Endothelial cell of umbilical vein (primary cell): ENCODE measurements at regions not wholly inside any gene's neighbourhood (a gene's known extent, or its start where the extent isn't known, plus 50 kb on each side); places are given as distances from the start of the nearest gene placed in this dataset.

Source experiments
- BruUV-seq: library from RNA; stranded (reverse); fragments of 400-500 nt; replicated peaks from 2 replicates; lab custom pipeline; 2021; lab: Mats Ljungman, UMichigan
- CTCF ChIA-PET: fragments of 300-600, 350-600 bp; sonication (Branson Sonifier 250); formaldehyde crosslinking; loops from one replicate; lab custom pipeline; 2021; ENCODE audit warnings: antibody characterized with exemption, inconsistent platforms; lab: Charles Lee
- POLR2A ChIA-PET: fragments of 300-600, 350-600 bp; sonication (Branson Sonifier 250); formaldehyde crosslinking; loops from one replicate; lab custom pipeline; 2021; ENCODE audit warnings: antibody characterized with exemption, inconsistent platforms; lab: Charles Lee
- DNase-seq: peaks from one replicate; pipeline ENCODE4 v3.0.0-alpha.2; 2011; ENCODE audit warnings: low read depth, low spot score
- FAIRE-seq: peaks from 2 replicates; lab custom pipeline; 2011; peaks lifted over from hg19 to GRCh38; lab: Jason Lieb, UNC
- H2AFZ ChIP-seq: 2 replicates; pipeline ENCODE4 v1.6.0; 2012; ENCODE audit warnings: low read depth, low read length, control low read depth, inconsistent platforms
- H3K27ac ChIP-seq: 2 replicates; pipeline ENCODE4 v1.5.1; 2011; ENCODE audit warnings: low read depth, mild to moderate bottlenecking, control low read depth, low read length, moderate library complexity; ENCODE audit not compliant: insufficient read depth
- H3K27me3 ChIP-seq, 2 experiments: 2 replicates each; pipeline versions ENCODE4 v1.6.0 to v1.6.1; 2011; ENCODE audit warnings: low read length in 2 of 2, mixed read lengths in 1 of 2; ENCODE audit not compliant: control insufficient read depth in 2 of 2, insufficient read depth in 2 of 2
- H3K36me3 ChIP-seq, 2 experiments: 2 replicates in 1 of 2; 3 replicates in 1 of 2; pipeline ENCODE4 v1.5.1; 2011; ENCODE audit warnings: low read length in 2 of 2, mild to moderate bottlenecking in 1 of 2, moderate library complexity in 1 of 2; ENCODE audit not compliant: control insufficient read depth in 2 of 2, insufficient read depth in 2 of 2; ENCODE audit errors: extremely low read depth in 1 of 2
- H3K4me1 ChIP-seq: 3 replicates; pipeline ENCODE4 v1.5.1; 2011; ENCODE audit warnings: mild to moderate bottlenecking, low read length; ENCODE audit not compliant: control insufficient read depth, insufficient read depth; ENCODE audit errors: extremely low read depth
- H3K4me2 ChIP-seq: 2 replicates; pipeline ENCODE4 v1.6.1; 2011; ENCODE audit warnings: low read length, control low read depth, mixed read lengths; ENCODE audit not compliant: insufficient read depth
- H3K4me3 ChIP-seq, 3 experiments: fragments of 200-600 bp in 1 of 3; sonication (generic), shearing (Covaris generic) in 1 of 3; replicated peaks in 1 of 3; 2 replicates each; pipeline ENCODE4 v1.5.1; 2011 to 2016; ENCODE audit warnings: control low read depth in 3 of 3, low read length in 3 of 3, mild to moderate bottlenecking in 2 of 3, inconsistent platforms in 1 of 3, low read depth in 1 of 3, moderate library complexity in 1 of 3; ENCODE audit not compliant: insufficient read depth in 1 of 3
- H3K79me2 ChIP-seq: 2 replicates; pipeline ENCODE4 v1.6.0; 2012; ENCODE audit warnings: low read length, inconsistent platforms; ENCODE audit not compliant: control insufficient read depth, insufficient read depth
- H3K9ac ChIP-seq: replicated peaks from 2 replicates; pipeline ENCODE3; 2011; ENCODE audit warnings: low read length, control low read depth; ENCODE audit not compliant: insufficient read depth; ENCODE audit errors: extremely low read depth
- H3K9me1 ChIP-seq: replicated peaks from 3 replicates; pipeline ENCODE4 v1.6.0; 2011; ENCODE audit warnings: mild to moderate bottlenecking, low read length; ENCODE audit not compliant: control insufficient read depth, insufficient read depth; ENCODE audit errors: extremely low read depth
- H3K9me3 ChIP-seq: replicated peaks from 2 replicates; pipeline ENCODE4 v1.5.1; 2012; ENCODE audit warnings: low read length, inconsistent platforms; ENCODE audit not compliant: control insufficient read depth, insufficient read depth
- H4K20me1 ChIP-seq: replicated peaks from 2 replicates; pipeline ENCODE3; 2011; ENCODE audit warnings: mild to moderate bottlenecking, low read length; ENCODE audit not compliant: control insufficient read depth, insufficient read depth; ENCODE audit errors: extremely low read depth
- EZH2 ChIP-seq: IDR thresholded peaks from 2 replicates; pipeline ENCODE4 v1.6.1; 2012; ENCODE audit warnings: borderline replicate concordance, low read depth, mild to moderate bottlenecking, moderate library complexity, low read length, inconsistent platforms; ENCODE audit not compliant: severe bottlenecking
- FOS ChIP-seq: IDR thresholded peaks from 2 replicates; pipeline ENCODE4 v1.6.1; 2011; ENCODE audit warnings: mild to moderate bottlenecking, low read length, moderate library complexity, borderline replicate concordance; ENCODE audit not compliant: insufficient read depth
- GATA2 ChIP-seq: IDR thresholded peaks from 2 replicates; pipeline ENCODE4 v1.7.0; 2011; ENCODE audit warnings: low read depth, mild to moderate bottlenecking, moderate library complexity, mixed read lengths, low read length; ENCODE audit not compliant: insufficient read length, insufficient read depth
- JUN ChIP-seq: IDR thresholded peaks from 2 replicates; pipeline ENCODE4 v1.6.1; 2011; ENCODE audit warnings: borderline replicate concordance, low read depth; ENCODE audit not compliant: insufficient read length, insufficient read depth
- MYC ChIP-seq: IDR thresholded peaks from one replicate; pipeline ENCODE4 v1.6.1; 2011; ENCODE audit warnings: mild to moderate bottlenecking, low read depth, low read length
- POLR2A ChIP-seq: IDR thresholded peaks from 2 replicates; pipeline ENCODE4 v1.6.1; 2012; ENCODE audit warnings: low read depth, mild to moderate bottlenecking, control low read depth, low read length
- POLR2AphosphoS5 ChIP-seq: IDR thresholded peaks from 2 replicates; pipeline ENCODE4 v1.6.1; 2012; ENCODE audit warnings: low read depth, mild to moderate bottlenecking, control low read depth, low read length, moderate library complexity; ENCODE audit not compliant: insufficient read depth
- dilution Hi-C: fragments of 300-500 bp; cut with MboI; formaldehyde crosslinking; loops from one replicate; pipeline ENCODE4 v1.15.0; 2019; ENCODE audit warnings: low sequenced_read_pairs; ENCODE audit not compliant: extremely low pct_ligation_motif_present
- intact Hi-C: fragments of 100-400 bp; cut with micrococcal nuclease; formaldehyde crosslinking; loops from one replicate; pipeline ENCODE4 v1.10.0; 2022
- TF ChIP-seq, protein P1 (sequence below): IDR thresholded peaks from 2 replicates; pipeline ENCODE4 v1.6.1; 2011; ENCODE audit not compliant: insufficient read depth, insufficient read length
- TF ChIP-seq, protein P2 (sequence below), 2 donors: IDR thresholded peaks; 1 replicate in 1 of 2; 2 replicates in 1 of 2; pipeline ENCODE4 v1.5.1; 2011; ENCODE audit warnings: low read length in 2 of 2, mild to moderate bottlenecking in 2 of 2, moderate library complexity in 2 of 2, control low read depth in 1 of 2, inconsistent platforms in 1 of 2, low read depth in 1 of 2; ENCODE audit not compliant: insufficient read depth in 1 of 2; ENCODE audit errors: extremely low read depth in 1 of 2

DNA sequence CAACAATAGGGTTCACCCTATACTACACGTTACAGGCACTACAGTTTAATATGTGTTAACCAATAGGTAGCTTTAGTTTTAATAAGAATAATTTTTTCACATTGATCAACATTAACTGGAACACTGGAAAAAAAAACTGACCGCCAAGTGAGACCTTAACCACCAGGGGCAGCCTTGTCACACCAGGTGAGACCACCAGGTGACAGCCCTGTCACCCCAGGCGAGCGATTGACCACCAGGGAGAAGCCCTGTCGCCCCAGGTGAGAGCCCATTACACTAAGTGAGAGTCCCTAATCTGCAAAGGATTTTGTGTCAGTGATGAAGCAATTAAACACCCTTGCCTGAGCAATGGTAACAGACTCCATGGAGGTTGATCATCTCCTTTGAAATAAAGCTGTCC, 75.4 kb upstream of the SYK start:
- ChIA-PET POLR2A (no interaction called here), CTCF (no interaction called here)
- Histone ChIP-seq H3K36me3 (no peaks in the 10 kb centered on the region), H3K4me2 (no peak overlapping the region), H3K9me1 (no peaks in the 10 kb centered on the region), H3K27me3 (no peaks in the 10 kb centered on the region), H3K4me1 (no peaks in the 10 kb centered on the region), H4K20me1 (no peaks in the 10 kb centered on the region), H2AFZ (no peak overlapping the region), H3K9me3 (no peaks in the 10 kb centered on the region), H3K4me3 (no peak overlapping the region), H3K27ac (no peak overlapping the region), H3K79me2 (no peaks in the 10 kb centered on the region), H3K9ac (no peak overlapping the region)
- intact Hi-C loops (no loop called here), dilution Hi-C loops (no loop called here)
- FAIRE-seq (no peak), DNase-seq (no peak)
- BruUV-seq = no TSS peak
- no peak for TF ChIP-seq FOS
- no peak for TF ChIP-seq EZH2
- TF ChIP-seq, protein P1, sequence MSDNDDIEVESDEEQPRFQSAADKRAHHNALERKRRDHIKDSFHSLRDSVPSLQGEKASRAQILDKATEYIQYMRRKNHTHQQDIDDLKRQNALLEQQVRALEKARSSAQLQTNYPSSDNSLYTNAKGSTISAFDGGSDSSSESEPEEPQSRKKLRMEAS = no peak
- TF ChIP-seq, protein P2, sequence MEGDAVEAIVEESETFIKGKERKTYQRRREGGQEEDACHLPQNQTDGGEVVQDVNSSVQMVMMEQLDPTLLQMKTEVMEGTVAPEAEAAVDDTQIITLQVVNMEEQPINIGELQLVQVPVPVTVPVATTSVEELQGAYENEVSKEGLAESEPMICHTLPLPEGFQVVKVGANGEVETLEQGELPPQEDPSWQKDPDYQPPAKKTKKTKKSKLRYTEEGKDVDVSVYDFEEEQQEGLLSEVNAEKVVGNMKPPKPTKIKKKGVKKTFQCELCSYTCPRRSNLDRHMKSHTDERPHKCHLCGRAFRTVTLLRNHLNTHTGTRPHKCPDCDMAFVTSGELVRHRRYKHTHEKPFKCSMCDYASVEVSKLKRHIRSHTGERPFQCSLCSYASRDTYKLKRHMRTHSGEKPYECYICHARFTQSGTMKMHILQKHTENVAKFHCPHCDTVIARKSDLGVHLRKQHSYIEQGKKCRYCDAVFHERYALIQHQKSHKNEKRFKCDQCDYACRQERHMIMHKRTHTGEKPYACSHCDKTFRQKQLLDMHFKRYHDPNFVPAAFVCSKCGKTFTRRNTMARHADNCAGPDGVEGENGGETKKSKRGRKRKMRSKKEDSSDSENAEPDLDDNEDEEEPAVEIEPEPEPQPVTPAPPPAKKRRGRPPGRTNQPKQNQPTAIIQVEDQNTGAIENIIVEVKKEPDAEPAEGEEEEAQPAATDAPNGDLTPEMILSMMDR (IDR thresholded peaks at IDR 0.05; ENCODE audit: extremely low read depth in 1 of 2, insufficient read depth in 1 of 2, low read depth in 1 of 2, low read length in 2 of 2) = no peak
- no peak for TF ChIP-seq GATA2
- no peak for TF ChIP-seq POLR2AphosphoS5
- TF ChIP-seq MYC = no peak
- no peak for TF ChIP-seq JUN
- no peak for TF ChIP-seq POLR2A
